K562 (cell line): ENCODE measurements at regions not wholly inside any gene's neighbourhood (a gene's known extent, or its start where the extent isn't known, plus 50 kb on each side); places are given as distances from the start of the nearest gene placed in this dataset.

Experiments
- ATAC-seq: fragments of 200-7000 bp; cut with Tn5 transposase; 3 replicates; pipeline ENCODE4 v1.9.1; 2020; ENCODE audit warnings: moderate library complexity
- BruUV-seq: library from RNA; stranded (reverse); fragments of 400-500 nt; replicated peaks from 2 replicates; lab custom pipeline; 2021; lab: Mats Ljungman, UMichigan
- CTCF ChIA-PET: fragments of 300-600 bp; formaldehyde crosslinking; extraction: SDS; loops from one replicate; lab custom pipeline; 2021; ENCODE audit warnings: low intra/inter-chr PET ratio; lab: Yijun Ruan, JAX
- POLR2A ChIA-PET: fragments of 300-600, 350-650 bp; sonication (Branson Sonifier 250); formaldehyde crosslinking; extraction: SDS; loops from one replicate; lab custom pipeline; 2021; ENCODE audit warnings: antibody characterized with exemption, inconsistent platforms; lab: Yijun Ruan, JAX
- DNase-seq, 4 experiments: peaks; one replicate each; pipeline versions ENCODE4 v3.0.0 to v3.0.0-alpha.2; 2011 to 2018; ENCODE audit warnings: low spot score in 3 of 4, mixed read lengths in 3 of 4; ENCODE audit errors: extremely low read depth in 1 of 4
- FAIRE-seq: peaks from 2 replicates; lab custom pipeline; 2011; peaks lifted over from hg19 to GRCh38; lab: Jason Lieb, UNC
- H2AFZ ChIP-seq: 2 replicates; pipeline ENCODE4 v1.6.0; 2011; ENCODE audit warnings: low read depth, low read length, control low read depth, inconsistent platforms
- H3K27ac ChIP-seq: fragments of 200-600 bp; 3 replicates; pipeline ENCODE4 v1.8.0; 2011; ENCODE audit warnings: low read depth, mild to moderate bottlenecking, control low read depth, inconsistent platforms, low read length, moderate library complexity, mixed read lengths; ENCODE audit errors: extremely low read depth
- H3K27me3 ChIP-seq, 2 experiments: fragments of 300-600 bp in 1 of 2; 2 replicates in 1 of 2; 3 replicates in 1 of 2; pipeline versions ENCODE4 v1.6.0 to v1.8.0; 2011; ENCODE audit warnings: inconsistent platforms in 2 of 2, low read length in 2 of 2, mild to moderate bottlenecking in 1 of 2, mixed read lengths in 1 of 2, moderate library complexity in 1 of 2; ENCODE audit not compliant: control insufficient read depth in 2 of 2, insufficient read depth in 2 of 2
- H3K36me3 ChIP-seq: fragments of 300-600 bp; 3 replicates; pipeline ENCODE4 v1.8.0; 2011; ENCODE audit warnings: mild to moderate bottlenecking, low read length, inconsistent platforms; ENCODE audit not compliant: control insufficient read depth, insufficient read depth
- H3K4me1 ChIP-seq, 2 experiments: fragments of 200-600 bp in 1 of 2; replicated peaks in 1 of 2; 2 replicates in 1 of 2; 3 replicates in 1 of 2; pipeline versions ENCODE4 v1.5.1 to v1.8.0; 2011; ENCODE audit warnings: inconsistent platforms in 2 of 2, low read length in 2 of 2, mild to moderate bottlenecking in 1 of 2, mixed read lengths in 1 of 2, moderate library complexity in 1 of 2; ENCODE audit not compliant: control insufficient read depth in 2 of 2, insufficient read depth in 2 of 2
- H3K4me2 ChIP-seq: 2 replicates; pipeline ENCODE4 v1.6.1; 2011; ENCODE audit warnings: low read length, control low read depth, inconsistent platforms, mixed read lengths; ENCODE audit not compliant: insufficient read depth
- H3K4me3 ChIP-seq: fragments of 200-600 bp; sonication (generic), shearing (Covaris generic); 2 replicates; pipeline ENCODE4 v1.5.1; 2016; ENCODE audit warnings: control low read depth, inconsistent platforms
- H3K79me2 ChIP-seq: fragments of 200-600 bp; 3 replicates; pipeline ENCODE4 v1.8.0; 2011; ENCODE audit warnings: low read length, inconsistent platforms; ENCODE audit not compliant: control insufficient read depth, insufficient read depth
- H3K9ac ChIP-seq, 2 experiments: 2 replicates each; pipeline versions ENCODE4 v1.6.0 to v1.6.1; 2011; ENCODE audit warnings: low read depth in 2 of 2, low read length in 2 of 2, control low read depth in 1 of 2, inconsistent platforms in 1 of 2, mild to moderate bottlenecking in 1 of 2, mixed read lengths in 1 of 2; ENCODE audit not compliant: insufficient read depth in 1 of 2
- H3K9me1 ChIP-seq: one replicate; pipeline ENCODE4 v1.6.0; 2011; ENCODE audit warnings: inconsistent platforms, mild to moderate bottlenecking, low read length, moderate library complexity; ENCODE audit not compliant: control insufficient read depth, insufficient read depth
- H3K9me3 ChIP-seq: replicated peaks from 2 replicates; pipeline ENCODE4 v1.5.1; 2011; ENCODE audit warnings: low read depth, low read length, inconsistent platforms; ENCODE audit not compliant: control insufficient read depth, insufficient read depth
- H4K20me1 ChIP-seq: replicated peaks from 2 replicates; pipeline ENCODE4 v1.6.1; 2011; ENCODE audit warnings: low read length, inconsistent platforms, mixed read lengths; ENCODE audit not compliant: control insufficient read depth, insufficient read depth
- EZH2 ChIP-seq: IDR thresholded peaks from 2 replicates; pipeline ENCODE4 v1.6.1; 2012; ENCODE audit warnings: low read depth, mild to moderate bottlenecking, inconsistent platforms, low read length, borderline replicate concordance
- GTF2A2 ChIP-seq: IDR thresholded peaks from 2 replicates; pipeline ENCODE4 v1.6.1; 2016; ENCODE audit warnings: mild to moderate bottlenecking, missing genetic modification characterization, missing compliant biosample characterization
- HDGF ChIP-seq: fragments of 450-650 bp; IDR thresholded peaks from 2 replicates; pipeline ENCODE4 v1.6.1; 2016
- MCM2 ChIP-seq: fragments of 450-650 bp; IDR thresholded peaks from 2 replicates; pipeline ENCODE4 v1.6.1; 2017; ENCODE audit warnings: low read depth, mild to moderate bottlenecking
- MXI1 ChIP-seq: IDR thresholded peaks from 2 replicates; pipeline ENCODE4 v1.6.1; 2011; ENCODE audit warnings: low read depth, mild to moderate bottlenecking, improper control_type of control experiment, low read length
- PHF21A ChIP-seq: fragments of 450-650 bp; IDR thresholded peaks from 2 replicates; pipeline ENCODE4 v1.6.1; 2017; ENCODE audit warnings: low read depth, borderline replicate concordance
- POLR2B ChIP-seq: fragments of 450-650 bp; IDR thresholded peaks from 2 replicates; pipeline ENCODE4 v1.6.1; 2018; ENCODE audit warnings: low read depth; ENCODE audit not compliant: partially characterized antibody
- RAD21 ChIP-seq, 2 experiments: fragments of 250-450 bp in 1 of 2; fragments of 450-650 bp in 1 of 2; sonication (Bioruptor Pico) in 1 of 2; formaldehyde crosslinking in 1 of 2; IDR thresholded peaks in 1 of 2; conservative IDR thresholded peaks in 1 of 2; 2 replicates each; pipeline versions ENCODE4 v1.4.0 to v1.8.0; 2020 to 2022; ENCODE audit warnings: mild to moderate bottlenecking in 2 of 2, moderate library complexity in 1 of 2
- SMARCA4 ChIP-seq: fragments of 450-650 bp; IDR thresholded peaks from 2 replicates; pipeline ENCODE4 v1.6.1; 2016
- SMC3 ChIP-seq: conservative IDR thresholded peaks from 2 replicates; pipeline ENCODE4 v1.6.1; 2011; ENCODE audit warnings: low read depth, low read length, improper control_type of control experiment; ENCODE audit not compliant: insufficient read depth
- TBL1XR1 ChIP-seq, 2 experiments: IDR thresholded peaks; 2 replicates each; pipeline ENCODE4 v1.6.1; 2012; ENCODE audit warnings: improper control_type of control experiment in 2 of 2, low read length in 2 of 2, mild to moderate bottlenecking in 1 of 2
- TBP ChIP-seq: optimal IDR thresholded peaks from 2 replicates; pipeline ENCODE3; 2011; ENCODE audit warnings: low read depth, low read length, improper control_type of control experiment
- TCFL5 ChIP-seq: fragments of 250-450 bp; sonication (Bioruptor Pico); conservative IDR thresholded peaks from 2 replicates; pipeline ENCODE4 v1.6.1; 2021; ENCODE audit warnings: mild to moderate bottlenecking, moderate library complexity, matching md5 sums
- ZZZ3 ChIP-seq: fragments of 450-650 bp; IDR thresholded peaks from 2 replicates; pipeline ENCODE4 v1.6.1; 2016; ENCODE audit warnings: antibody characterized with exemption, mild to moderate bottlenecking, moderate library complexity
- WGBS: fragments of 100-300 bp; shearing (Covaris generic); methylation state at CpG from one replicate; pipeline ENCODE4 v1.1.6; 2016; ENCODE audit warnings: low coverage, mixed read lengths; ENCODE audit not compliant: insufficient coverage; ENCODE audit errors: missing lambda C conversion rate; 5-methylcytosine and 5-hydroxymethylcytosine counted together
- in situ Hi-C: fragments of 300-500 bp; cut with MboI; formaldehyde crosslinking; loops from 4 replicates; pipeline ENCODE4 v1.15.0; 2018; ENCODE audit warnings: inconsistent platforms, mixed read lengths
- intact Hi-C: fragments of 100-400 bp; cut with micrococcal nuclease; formaldehyde crosslinking; loops from 2 replicates; pipeline ENCODE4 v1.14.2; 2022
- TF ChIP-seq, protein P1 (sequence below), 2 experiments: IDR thresholded peaks; 2 replicates each; pipeline ENCODE4 v1.6.1; 2012; ENCODE audit warnings: improper control_type of control experiment in 2 of 2, low read depth in 2 of 2, low read length in 2 of 2, borderline replicate concordance in 1 of 2

DNA sequence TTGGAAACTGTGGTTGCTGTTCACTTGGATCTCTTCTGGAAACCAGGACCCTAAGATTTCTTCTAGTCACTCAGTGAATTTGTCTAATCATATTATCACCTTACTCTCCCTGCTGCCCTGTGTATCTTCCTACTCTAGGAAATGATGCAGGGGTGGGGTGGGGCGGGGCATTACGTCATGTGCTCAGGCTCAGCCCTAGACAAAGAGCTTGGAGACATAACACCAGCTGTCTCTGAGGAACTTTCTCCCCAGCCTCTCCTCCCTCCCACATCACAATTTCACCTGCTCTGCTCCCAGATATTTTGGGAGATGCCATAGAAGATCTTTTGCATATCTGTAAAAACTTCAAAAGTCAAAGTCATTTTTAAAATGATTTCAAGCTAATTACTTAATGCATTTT lies 470.4 kb downstream of the ZSWIM6 start:
- Histone ChIP-seq H3K36me3 (no peaks in the 10 kb centered on the region), H4K20me1 (0 out of 2 replicates have a peak, but pooled peaks cover 4% of the 10 kb centered on the region), H3K27ac (no peak overlapping the region), H3K9me1 (no peaks in the 10 kb centered on the region), H3K4me1 (no peaks in the 10 kb centered on the region), H3K9ac (no peak overlapping the region), H2AFZ (no peak overlapping the region), H3K4me2 (no peak overlapping the region), H3K27me3 (peaks cover 0 to 9% of the 10 kb centered on the region in 2 experiments; a peak in 2 of 5 replicates), H3K9me3 (no peaks in the 10 kb centered on the region), H3K4me3 (no peak overlapping the region), H3K79me2 (no peaks in the 10 kb centered on the region)
- POLR2A ChIA-PET, result no interaction called here
- in situ Hi-C loops (no loop called here), intact Hi-C loops (no loop called here)
- no peak for FAIRE-seq
- CTCF ChIA-PET, result no interaction called here
- no peak for TF ChIP-seq ZZZ3
- TF ChIP-seq HDGF, result no peak
- TF ChIP-seq SMARCA4, result no peak
- TF ChIP-seq TCFL5 (CRISPR knock-in tag), result no peak
- no peak for TF ChIP-seq MCM2
- TF ChIP-seq SMC3, result no peak
- no peak for TF ChIP-seq RAD21 (CRISPR knock-in tag; conservative IDR thresholded peaks at IDR 0.05 in 1 of 2, IDR thresholded peaks at IDR 0.05 in 1 of 2)
- no peak for DNase-seq
- BruUV-seq, result no TSS peak
- 0% methylated on average over 2 of the region's 2 CpGs for WGBS
- no peak for ATAC-seq

DNA sequence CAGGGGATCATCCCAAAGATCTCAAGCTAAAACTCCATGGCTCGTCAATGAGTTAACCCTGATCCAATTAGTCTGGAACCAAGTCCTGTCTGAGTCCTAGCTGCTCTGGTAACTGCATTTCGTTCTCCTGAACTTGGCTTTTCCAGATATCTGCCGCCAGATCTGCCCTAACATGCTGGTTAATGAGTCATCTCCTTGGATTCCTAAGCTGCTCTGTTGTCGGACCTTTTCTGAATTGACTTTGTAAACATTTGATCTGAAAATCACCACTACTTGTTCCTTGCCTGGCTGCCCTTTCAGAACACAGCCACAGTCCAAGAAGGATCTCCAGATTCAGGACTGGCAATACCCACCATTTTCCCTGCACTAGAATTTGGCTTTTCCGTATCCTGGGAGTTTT lies 473.0 kb downstream of the ZSWIM6 start:
- FAIRE-seq (no peak), ATAC-seq (no peak), DNase-seq (no peak)
- in situ Hi-C loops (no loop called here), intact Hi-C loops (no loop called here)
- Histone ChIP-seq H3K9me3 (no peaks in the 10 kb centered on the region), H2AFZ (no peak overlapping the region), H3K27ac (no peak overlapping the region), H3K4me3 (no peak overlapping the region), H3K9me1 (no peaks in the 10 kb centered on the region), H3K36me3 (no peaks in the 10 kb centered on the region), H3K27me3 (peaks cover 0 to 9% of the 10 kb centered on the region in 2 experiments; a peak in 2 of 5 replicates), H3K4me1 (no peaks in the 10 kb centered on the region), H3K9ac (no peak overlapping the region), H4K20me1 (0 out of 2 replicates have a peak, but pooled peaks cover 4% of the 10 kb centered on the region), H3K4me2 (no peak overlapping the region), H3K79me2 (no peaks in the 10 kb centered on the region)
- POLR2A ChIA-PET, result interaction anchor here (0.7 kb wide), 1 partner anchor 97 kb away, joined by 3 read pairs; no protein-coding TSS in a partner anchor
- BruUV-seq, result no TSS peak
- WGBS, result 3% methylated on average over 5 of the region's 5 CpGs
- CTCF ChIA-PET, result no interaction called here
- TF ChIP-seq TBL1XR1 (IDR thresholded peaks at IDR 0.05; ENCODE audit: low read length in 2 of 2), result no peak
- TF ChIP-seq POLR2B, result no peak
- TF ChIP-seq, protein P1, sequence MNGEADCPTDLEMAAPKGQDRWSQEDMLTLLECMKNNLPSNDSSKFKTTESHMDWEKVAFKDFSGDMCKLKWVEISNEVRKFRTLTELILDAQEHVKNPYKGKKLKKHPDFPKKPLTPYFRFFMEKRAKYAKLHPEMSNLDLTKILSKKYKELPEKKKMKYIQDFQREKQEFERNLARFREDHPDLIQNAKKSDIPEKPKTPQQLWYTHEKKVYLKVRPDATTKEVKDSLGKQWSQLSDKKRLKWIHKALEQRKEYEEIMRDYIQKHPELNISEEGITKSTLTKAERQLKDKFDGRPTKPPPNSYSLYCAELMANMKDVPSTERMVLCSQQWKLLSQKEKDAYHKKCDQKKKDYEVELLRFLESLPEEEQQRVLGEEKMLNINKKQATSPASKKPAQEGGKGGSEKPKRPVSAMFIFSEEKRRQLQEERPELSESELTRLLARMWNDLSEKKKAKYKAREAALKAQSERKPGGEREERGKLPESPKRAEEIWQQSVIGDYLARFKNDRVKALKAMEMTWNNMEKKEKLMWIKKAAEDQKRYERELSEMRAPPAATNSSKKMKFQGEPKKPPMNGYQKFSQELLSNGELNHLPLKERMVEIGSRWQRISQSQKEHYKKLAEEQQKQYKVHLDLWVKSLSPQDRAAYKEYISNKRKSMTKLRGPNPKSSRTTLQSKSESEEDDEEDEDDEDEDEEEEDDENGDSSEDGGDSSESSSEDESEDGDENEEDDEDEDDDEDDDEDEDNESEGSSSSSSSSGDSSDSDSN (IDR thresholded peaks at IDR 0.05; ENCODE audit: borderline replicate concordance in 1 of 2, low read depth in 2 of 2, low read length in 2 of 2), result no peak
- TF ChIP-seq PHF21A, result no peak
- TF ChIP-seq TBP, result no peak
- no peak for TF ChIP-seq GTF2A2 (tag)
- no peak for TF ChIP-seq MXI1
- no peak for TF ChIP-seq EZH2
